ENCODE measurements at regions not wholly inside any gene's neighbourhood (a gene's known extent, or its start where the extent isn't known, plus 50 kb on each side); places are given as distances from the start of the nearest gene placed in this dataset.

- Histone ChIP-seq H3K27ac (ENCODE audit: low read depth in 2 of 2, low read length in 1 of 2) (no peak overlapping the region), H3F3A (replicated peaks; ENCODE audit: insufficient read depth) (no peaks in the 10 kb centered on the region), H3K4me1 (ENCODE audit: control insufficient read depth in 1 of 2, insufficient read depth in 2 of 2, low read depth in 1 of 2, low read length in 1 of 2) (no peaks in the 10 kb centered on the region), H2AFZ (ENCODE audit: low read depth) (no peak overlapping the region), H3K36me3 (replicated peaks in 1 of 2; ENCODE audit: control insufficient read depth in 1 of 2, insufficient read depth in 2 of 2, low read length in 1 of 2) (no peaks in the 10 kb centered on the region), H3K4me3 (ENCODE audit: low read depth in 2 of 2, low read length in 1 of 2) (no peak overlapping the region), H3K27me3 (ENCODE audit: insufficient read depth) (no peaks in the 10 kb centered on the region), H4K20me1 (ENCODE audit: insufficient read depth) (no peaks in the 10 kb centered on the region), H3K79me2 (ENCODE audit: insufficient read depth) (no peaks in the 10 kb centered on the region), H3K9ac (no peak overlapping the region), H3K4me2 (no peak overlapping the region), H3K9me2 (no peaks in the 10 kb centered on the region), H3K9me3 (no peaks in the 10 kb centered on the region)
- POLR2A ChIA-PET = no interaction called here
- TF ChIP-seq NRF1 (IDR thresholded peaks at IDR 0.05; ENCODE audit: low read depth, low read length) = no peak
- no peak for TF ChIP-seq FOXM1 (IDR thresholded peaks at IDR 0.05; ENCODE audit: low read depth)
- TF ChIP-seq SIN3A (IDR thresholded peaks at IDR 0.05; ENCODE audit: borderline replicate concordance, low read depth, low read length) = no peak
- TF ChIP-seq, protein P1, sequence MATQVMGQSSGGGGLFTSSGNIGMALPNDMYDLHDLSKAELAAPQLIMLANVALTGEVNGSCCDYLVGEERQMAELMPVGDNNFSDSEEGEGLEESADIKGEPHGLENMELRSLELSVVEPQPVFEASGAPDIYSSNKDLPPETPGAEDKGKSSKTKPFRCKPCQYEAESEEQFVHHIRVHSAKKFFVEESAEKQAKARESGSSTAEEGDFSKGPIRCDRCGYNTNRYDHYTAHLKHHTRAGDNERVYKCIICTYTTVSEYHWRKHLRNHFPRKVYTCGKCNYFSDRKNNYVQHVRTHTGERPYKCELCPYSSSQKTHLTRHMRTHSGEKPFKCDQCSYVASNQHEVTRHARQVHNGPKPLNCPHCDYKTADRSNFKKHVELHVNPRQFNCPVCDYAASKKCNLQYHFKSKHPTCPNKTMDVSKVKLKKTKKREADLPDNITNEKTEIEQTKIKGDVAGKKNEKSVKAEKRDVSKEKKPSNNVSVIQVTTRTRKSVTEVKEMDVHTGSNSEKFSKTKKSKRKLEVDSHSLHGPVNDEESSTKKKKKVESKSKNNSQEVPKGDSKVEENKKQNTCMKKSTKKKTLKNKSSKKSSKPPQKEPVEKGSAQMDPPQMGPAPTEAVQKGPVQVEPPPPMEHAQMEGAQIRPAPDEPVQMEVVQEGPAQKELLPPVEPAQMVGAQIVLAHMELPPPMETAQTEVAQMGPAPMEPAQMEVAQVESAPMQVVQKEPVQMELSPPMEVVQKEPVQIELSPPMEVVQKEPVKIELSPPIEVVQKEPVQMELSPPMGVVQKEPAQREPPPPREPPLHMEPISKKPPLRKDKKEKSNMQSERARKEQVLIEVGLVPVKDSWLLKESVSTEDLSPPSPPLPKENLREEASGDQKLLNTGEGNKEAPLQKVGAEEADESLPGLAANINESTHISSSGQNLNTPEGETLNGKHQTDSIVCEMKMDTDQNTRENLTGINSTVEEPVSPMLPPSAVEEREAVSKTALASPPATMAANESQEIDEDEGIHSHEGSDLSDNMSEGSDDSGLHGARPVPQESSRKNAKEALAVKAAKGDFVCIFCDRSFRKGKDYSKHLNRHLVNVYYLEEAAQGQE (IDR thresholded peaks at IDR 0.05; ENCODE audit: low read depth, low read length) = no peak
- no peak for TF ChIP-seq POLR2AphosphoS5 (IDR thresholded peaks at IDR 0.05; ENCODE audit: low read depth, low read length)
- TF ChIP-seq EP300 (IDR thresholded peaks at IDR 0.05; ENCODE audit: borderline replicate concordance in 1 of 2, low read depth in 1 of 2, low read length in 1 of 2) = no peak
- TF ChIP-seq TCF12 (IDR thresholded peaks at IDR 0.05) = no peak
- TF ChIP-seq ZBTB33 (IDR thresholded peaks at IDR 0.05; ENCODE audit: borderline replicate concordance, low read depth) = no peak
- no peak for TF ChIP-seq JUND (IDR thresholded peaks at IDR 0.05)
- no peak for TF ChIP-seq TAF1 (IDR thresholded peaks at IDR 0.05; ENCODE audit: borderline replicate concordance, low read depth, low read length)
- TF ChIP-seq, protein P2, sequence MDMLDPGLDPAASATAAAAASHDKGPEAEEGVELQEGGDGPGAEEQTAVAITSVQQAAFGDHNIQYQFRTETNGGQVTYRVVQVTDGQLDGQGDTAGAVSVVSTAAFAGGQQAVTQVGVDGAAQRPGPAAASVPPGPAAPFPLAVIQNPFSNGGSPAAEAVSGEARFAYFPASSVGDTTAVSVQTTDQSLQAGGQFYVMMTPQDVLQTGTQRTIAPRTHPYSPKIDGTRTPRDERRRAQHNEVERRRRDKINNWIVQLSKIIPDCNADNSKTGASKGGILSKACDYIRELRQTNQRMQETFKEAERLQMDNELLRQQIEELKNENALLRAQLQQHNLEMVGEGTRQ (IDR thresholded peaks at IDR 0.05; ENCODE audit: borderline replicate concordance, low read depth, low read length) = no peak
- no peak for TF ChIP-seq EZH2phosphoT487 (IDR thresholded peaks at IDR 0.05; ENCODE audit: borderline replicate concordance, low read depth)
- no peak for TF ChIP-seq CHD2 (IDR thresholded peaks at IDR 0.05; ENCODE audit: low read length, partially characterized antibody)
- no peak for TF ChIP-seq FOSL2 (IDR thresholded peaks at IDR 0.05; ENCODE audit: borderline replicate concordance, low read depth)
- no peak for TF ChIP-seq CTCF (IDR thresholded peaks at IDR 0.05)
- TF ChIP-seq GATA2 (CRISPR knock-in tag; IDR thresholded peaks at IDR 0.05) = no peak
- WGBS (ENCODE audit: low lambda C conversion rate) = 76% methylated on average over 2 of the region's 2 CpGs
- DNase-seq = no peak
- CTCF ChIA-PET = no interaction called here
Measured at GRCh38 chr4:13698296-13698695, 70.8 kb upstream of the BOD1L1 start.

Measured in SK-N-SH (cell line).